Smooth muscle cell (in vitro differentiated cells): ENCODE measurements at regions not wholly inside any gene's neighbourhood (a gene's known extent, or its start where the extent isn't known, plus 50 kb on each side); places are given as distances from the start of the nearest gene placed in this dataset. TPM values are rescaled to one million over a fixed set of nuclear protein-coding genes. Genes with fewer than 3 reads are reported as not detected.
"Not testable (repeated sequence)": the region's sequence is repeated elsewhere in the genome, so short reads cannot be mapped to it uniquely, and the experiment has no call there.

Experiments used
- DNase-seq: peaks from one replicate; lab custom pipeline; 2025; ENCODE audit not compliant: unreplicated experiment; lab: John Stamatoyannopoulos, UW
- H2AFZ ChIP-seq: fragments of 200-600 bp; sonication (generic); 2 replicates; pipeline ENCODE4 v1.6.0; 2016; ENCODE audit warnings: antibody characterized with exemption, low read depth, mild to moderate bottlenecking
- H3F3A ChIP-seq: fragments of 200-600 bp; sonication (generic); 2 replicates; pipeline ENCODE4 v1.6.0; 2017; ENCODE audit warnings: antibody characterized with exemption, low read depth
- H3K27ac ChIP-seq: fragments of 200-600 bp; sonication (generic); 2 replicates; pipeline ENCODE4 v1.5.1; 2016; ENCODE audit warnings: low read depth, mild to moderate bottlenecking
- H3K27me3 ChIP-seq: fragments of 200-600 bp; sonication (generic); 2 replicates; pipeline ENCODE4 v1.6.1; 2016; ENCODE audit warnings: low read depth, mild to moderate bottlenecking
- H3K36me3 ChIP-seq: fragments of 200-600 bp; sonication (generic); 2 replicates; pipeline ENCODE4 v1.5.1; 2016; ENCODE audit warnings: low read depth
- H3K4me1 ChIP-seq: fragments of 200-600 bp; sonication (generic); 2 replicates; pipeline ENCODE4 v1.5.1; 2016; ENCODE audit warnings: low read depth
- H3K4me2 ChIP-seq: fragments of 200-600 bp; sonication (generic); 2 replicates; pipeline ENCODE4 v1.6.0; 2016; ENCODE audit warnings: mild to moderate bottlenecking
- H3K4me3 ChIP-seq: fragments of 200-600 bp; sonication (generic); 2 replicates; pipeline ENCODE4 v1.5.1; 2016; ENCODE audit warnings: mild to moderate bottlenecking
- H3K79me2 ChIP-seq: fragments of 200-600 bp; sonication (generic); 2 replicates; pipeline ENCODE4 v1.6.0; 2016; ENCODE audit warnings: low read depth, mild to moderate bottlenecking
- H3K9ac ChIP-seq: fragments of 200-600 bp; sonication (generic); 2 replicates; pipeline ENCODE4 v1.6.0; 2016; ENCODE audit warnings: low read depth
- H3K9me3 ChIP-seq: fragments of 200-600 bp; sonication (generic); replicated peaks from 2 replicates; pipeline ENCODE4 v1.5.1; 2016; ENCODE audit warnings: low read depth
- H4K20me1 ChIP-seq: fragments of 200-600 bp; sonication (generic); 2 replicates; pipeline ENCODE4 v1.6.0; 2016; ENCODE audit warnings: low read depth
- CTCF ChIP-seq: fragments of 200-600 bp; sonication (generic); IDR thresholded peaks from 2 replicates; pipeline ENCODE4 v1.5.1; 2017; ENCODE audit warnings: borderline replicate concordance, mild to moderate bottlenecking, antibody characterized with exemption; ENCODE audit not compliant: insufficient read depth, poor library complexity, severe bottlenecking
- WGBS: methylation state at CpG from one replicate; pipeline ENCODE4 v1.1.7; 2016; ENCODE audit warnings: low lambda C conversion rate; 5-methylcytosine and 5-hydroxymethylcytosine counted together
- small RNA-seq: library from RNA; depleted of rRNA; stranded (forward); fragments of <200 nt; gene quantifications from one replicate; pipeline ENCODE3, GENCODE V24; 2014

GRCh38 chr1:143497374-143497747 lies 474.4 kb downstream of the FAM72C start:
- TF ChIP-seq CTCF = no peak
- no peaks in the 10 kb centered on the region for H3K79me2 ChIP-seq

GRCh38 chr1:143496526-143497373 lies 475.0 kb downstream of the FAM72C start:
- DNase-seq, H3K4me2 ChIP-seq, H4K20me1 ChIP-seq, H3K4me1 ChIP-seq, H3K79me2 ChIP-seq, H3K36me3 ChIP-seq, H2AFZ ChIP-seq, H3K4me3 ChIP-seq, H3F3A ChIP-seq, H3K9ac ChIP-seq, H3K9me3 ChIP-seq, H3K27me3 ChIP-seq, H3K27ac ChIP-seq: not testable (repeated sequence)
- 75% methylated on average over 8 of the region's 37 CpGs for WGBS

More at GRCh38 chr1:143497374-143497747, 474.4 kb downstream of the FAM72C start:
- no peak overlapping the region for H3K9ac ChIP-seq
- H3K27me3 ChIP-seq = peaks cover 6% of the 10 kb centered on the region
- H3K36me3 ChIP-seq = no peaks in the 10 kb centered on the region
- H3F3A ChIP-seq = no peaks in the 10 kb centered on the region
- H3K4me2 ChIP-seq = no peak overlapping the region
- H3K4me3 ChIP-seq = no peak overlapping the region
- no peaks in the 10 kb centered on the region for H3K4me1 ChIP-seq
- H4K20me1 ChIP-seq = no peaks in the 10 kb centered on the region
- H2AFZ ChIP-seq = no peak overlapping the region
- H3K27ac ChIP-seq = no peak overlapping the region
- no peak for DNase-seq
- 100% methylated on average over 3 of the region's 50 CpGs for WGBS
- H3K9me3 ChIP-seq = no peaks in the 10 kb centered on the region

Small RNA genes lying in the stretch of these regions (small RNA-seq; reads per million reads assigned to genes)
- gene AC239800.3 = not detected
- gene HIST2H3PS2 = not detected
- gene RNU1-114P = not detected
- not detected for gene RNU1-143P
- not detected for gene RNU1-92P
- gene RNVU1-17 = not detected
- gene RNVU1-18 = not detected
